PC-9 (cell line): ENCODE measurements at regions not wholly inside any gene's neighbourhood (a gene's known extent, or its start where the extent isn't known, plus 50 kb on each side); places are given as distances from the start of the nearest gene placed in this dataset.

Source experiments
- BruUV-seq: library from RNA; stranded (reverse); fragments of 400-500 nt; replicated peaks from 2 replicates; lab custom pipeline; 2021; lab: Mats Ljungman, UMichigan
- CTCF ChIA-PET: fragments of 300-600 bp; sonication (Branson Sonifier 250); formaldehyde crosslinking; loops from one replicate; lab custom pipeline; 2022; ENCODE audit warnings: antibody characterized with exemption; lab: Charles Lee
- POLR2A ChIA-PET: fragments of 300-600 bp; sonication (Branson Sonifier 250); formaldehyde crosslinking; loops from one replicate; lab custom pipeline; 2022; ENCODE audit warnings: antibody characterized with exemption; ENCODE audit not compliant: unreplicated experiment; lab: Charles Lee
- DNase-seq, 2 experiments: peaks; one replicate each; pipeline versions ENCODE4 v3.0.0 to v3.0.0-alpha.2; 2015 to 2022; ENCODE audit warnings: mixed read lengths in 1 of 2
- H2AFZ ChIP-seq: fragments of 200-600 bp; sonication (generic); 2 replicates; pipeline ENCODE4 v1.8.1; 2017; ENCODE audit warnings: antibody characterized with exemption
- H3F3A ChIP-seq: fragments of 200-600 bp; sonication (generic); 2 replicates; pipeline ENCODE4 v1.8.1; 2017; ENCODE audit warnings: antibody characterized with exemption, mild to moderate bottlenecking, low read depth; ENCODE audit not compliant: insufficient read depth
- H3K27ac ChIP-seq: fragments of 200-600 bp; sonication (generic); 2 replicates; pipeline ENCODE4 v1.6.1; 2016; ENCODE audit warnings: mixed run types
- H3K27me3 ChIP-seq: fragments of 200-600 bp; sonication (generic); 2 replicates; pipeline ENCODE4 v1.6.1; 2016; ENCODE audit warnings: low read depth, mixed run types; ENCODE audit not compliant: insufficient read depth
- H3K36me3 ChIP-seq: fragments of 200-600 bp; sonication (generic); 2 replicates; pipeline ENCODE4 v1.6.1; 2016; ENCODE audit warnings: low read depth, mixed run types
- H3K4me1 ChIP-seq: fragments of 200-600 bp; sonication (generic); replicated peaks from 2 replicates; pipeline ENCODE4 v1.6.1; 2016; ENCODE audit warnings: mixed run types; ENCODE audit not compliant: insufficient read depth
- H3K4me2 ChIP-seq: fragments of 200-600 bp; sonication (generic); 2 replicates; pipeline ENCODE4 v1.6.1; 2017; ENCODE audit warnings: mixed run types
- H3K4me3 ChIP-seq: fragments of 200-600 bp; sonication (generic); 2 replicates; pipeline ENCODE4 v1.6.1; 2016; ENCODE audit warnings: mixed run types
- H3K79me2 ChIP-seq: fragments of 200-600 bp; sonication (generic); 2 replicates; pipeline ENCODE4 v1.6.1; 2017; ENCODE audit warnings: low read depth, mixed run types
- H3K9me2 ChIP-seq: fragments of 200-600 bp; sonication (generic); 2 replicates; pipeline ENCODE4 v1.8.1; 2017; ENCODE audit warnings: mild to moderate bottlenecking; ENCODE audit not compliant: insufficient read depth
- H3K9me3 ChIP-seq: fragments of 200-600 bp; sonication (generic); 2 replicates; pipeline ENCODE4 v1.8.1; 2016; ENCODE audit warnings: low read depth; ENCODE audit not compliant: insufficient read depth
- H4K20me1 ChIP-seq: fragments of 200-600 bp; sonication (generic); 2 replicates; pipeline ENCODE4 v1.8.1; 2017; ENCODE audit not compliant: insufficient read depth
- CTCF ChIP-seq: fragments of 200-600 bp; sonication (generic); conservative IDR thresholded peaks from 2 replicates; pipeline ENCODE4 v1.6.1; 2017; ENCODE audit warnings: mixed run types, antibody characterized with exemption, mild to moderate bottlenecking, moderate library complexity
- EZH2 ChIP-seq: fragments of 200-600 bp; sonication (generic); IDR thresholded peaks from 2 replicates; pipeline ENCODE4 v1.8.0; 2017; ENCODE audit warnings: antibody characterized with exemption, low read depth
- intact Hi-C: fragments of 100-400 bp; cut with micrococcal nuclease; formaldehyde crosslinking; loops from one replicate; pipeline ENCODE4 v1.10.0; 2022; ENCODE audit not compliant: unreplicated experiment

GRCh38 chr12:124111006-124111405, 138.0 kb downstream of the ZNF664 start:
- Histone ChIP-seq H3K27me3 (peaks cover 40% of the 10 kb centered on the region), H3K9me3 (no peaks in the 10 kb centered on the region; the same call in 1 of the 2 replicates), H3F3A (no peaks in the 10 kb centered on the region), H3K27ac (no peak overlapping the region), H3K79me2 (no peaks in the 10 kb centered on the region), H4K20me1 (no peaks in the 10 kb centered on the region), H2AFZ (no peak overlapping the region), H3K9me2 (no peaks in the 10 kb centered on the region), H3K4me2 (no peak overlapping the region), H3K4me1 (no peaks in the 10 kb centered on the region), H3K36me3 (no peaks in the 10 kb centered on the region), H3K4me3 (no peak overlapping the region)
- TF ChIP-seq CTCF = no peak
- TF ChIP-seq EZH2 = no peak
- intact Hi-C loops = no loop called here
- no peak for DNase-seq
- ChIA-PET CTCF (no interaction called here), POLR2A (no interaction called here)
- BruUV-seq = no TSS peak

GRCh38 chr12:124114316-124114715, 141.3 kb downstream of the ZNF664 start:
- ChIA-PET POLR2A (no interaction called here), CTCF (no interaction called here)
- no peaks in the 10 kb centered on the region for H3F3A ChIP-seq
- no peaks in the 10 kb centered on the region for H3K4me1 ChIP-seq
- no peaks in the 10 kb centered on the region for H4K20me1 ChIP-seq
- intact Hi-C loops = no loop called here
- no peak for TF ChIP-seq CTCF
- no peak for TF ChIP-seq EZH2
- no peaks in the 10 kb centered on the region for H3K9me3 ChIP-seq
- H2AFZ ChIP-seq = no peak overlapping the region
- H3K4me3 ChIP-seq = no peak overlapping the region
- no peak overlapping the region for H3K4me2 ChIP-seq
- H3K27ac ChIP-seq = no peak overlapping the region
- BruUV-seq = no TSS peak
- no peak for DNase-seq
- H3K9me2 ChIP-seq = no peaks in the 10 kb centered on the region
- peaks cover 64% of the 10 kb centered on the region for H3K27me3 ChIP-seq
- H3K36me3 ChIP-seq = no peaks in the 10 kb centered on the region
- H3K79me2 ChIP-seq = no peaks in the 10 kb centered on the region

GRCh38 chr12:124115496-124115895, 142.5 kb downstream of the ZNF664 start:
- no peak for DNase-seq
- Histone ChIP-seq H3K4me1 (no peaks in the 10 kb centered on the region), H3K27me3 (peaks cover 72% of the 10 kb centered on the region), H3K9me2 (no peaks in the 10 kb centered on the region), H3K79me2 (no peaks in the 10 kb centered on the region), H3K36me3 (no peaks in the 10 kb centered on the region), H3K4me2 (no peak overlapping the region), H3F3A (no peaks in the 10 kb centered on the region), H4K20me1 (no peaks in the 10 kb centered on the region), H2AFZ (no peak overlapping the region), H3K4me3 (no peak overlapping the region), H3K9me3 (no peaks in the 10 kb centered on the region), H3K27ac (no peak overlapping the region)
- CTCF ChIA-PET = no interaction called here
- POLR2A ChIA-PET = no interaction called here
- BruUV-seq = no TSS peak
- TF ChIP-seq CTCF = no peak
- TF ChIP-seq EZH2 = no peak
- intact Hi-C loops = no loop called here
